GM19238 (cell line): ENCODE measurements at regions not wholly inside any gene's neighbourhood (a gene's known extent, or its start where the extent isn't known, plus 50 kb on each side); places are given as distances from the start of the nearest gene placed in this dataset.
"Not testable (repeated sequence)": the region's sequence is repeated elsewhere in the genome, so short reads cannot be mapped to it uniquely, and the experiment has no call there.

Experiments used
- DNase-seq: peaks from one replicate; pipeline ENCODE4 v3.0.0; 2011; ENCODE audit warnings: low spot score; ENCODE audit not compliant: insufficient read length

GRCh38 chr6:163750431-163751031 lies 336.0 kb downstream of the QKI start:
- DNase-seq = no peak

- no peak for DNase-seq
Measured at GRCh38 chr6:163748886-163749285, 334.4 kb downstream of the QKI start.

- DNase-seq = no peak
Measured at GRCh38 chr6:163748036-163748435, 333.5 kb downstream of the QKI start.

- DNase-seq = not testable (repeated sequence)
Measured at GRCh38 chr6:163747058-163747457, 332.5 kb downstream of the QKI start.

GRCh38 chr6:163745536-163746400 lies 331.2 kb downstream of the QKI start:
- no peak for DNase-seq

- DNase-seq = no peak
Measured at GRCh38 chr6:163744256-163744925, 329.9 kb downstream of the QKI start.

- DNase-seq = no peak
Measured at GRCh38 chr6:163743796-163744195, 329.3 kb downstream of the QKI start.

- no peak for DNase-seq
Measured at GRCh38 chr6:163741743-163742363, 327.3 kb downstream of the QKI start.

- no peak for DNase-seq
Measured at GRCh38 chr6:163741342-163741741, 326.8 kb downstream of the QKI start.

- DNase-seq = no peak
Measured at GRCh38 chr6:163739966-163740365, 325.4 kb downstream of the QKI start.

- no peak for DNase-seq
Measured at GRCh38 chr6:163739408-163739725, 324.8 kb downstream of the QKI start.

- DNase-seq = no peak
Measured at GRCh38 chr6:163738725-163739407, 324.3 kb downstream of the QKI start.

- no peak for DNase-seq
Measured at GRCh38 chr6:163738304-163738703, 323.8 kb downstream of the QKI start.

GRCh38 chr6:163735076-163735475 lies 320.6 kb downstream of the QKI start:
- DNase-seq = no peak

- DNase-seq = no peak
Measured at GRCh38 chr6:163733061-163733460, 318.5 kb downstream of the QKI start.

- no peak for DNase-seq
Measured at GRCh38 chr6:163732479-163732878, 318.0 kb downstream of the QKI start.

GRCh38 chr6:163732014-163732351 lies 317.5 kb downstream of the QKI start:
- not testable (repeated sequence) for DNase-seq

GRCh38 chr6:163731215-163732013 lies 316.9 kb downstream of the QKI start:
- DNase-seq = no peak

GRCh38 chr6:163730246-163731210 lies 316.0 kb downstream of the QKI start:
- DNase-seq = no peak
